ENCODE measurements at regions not wholly inside any gene's neighbourhood (a gene's known extent, or its start where the extent isn't known, plus 50 kb on each side); places are given as distances from the start of the nearest gene placed in this dataset.

DNA sequence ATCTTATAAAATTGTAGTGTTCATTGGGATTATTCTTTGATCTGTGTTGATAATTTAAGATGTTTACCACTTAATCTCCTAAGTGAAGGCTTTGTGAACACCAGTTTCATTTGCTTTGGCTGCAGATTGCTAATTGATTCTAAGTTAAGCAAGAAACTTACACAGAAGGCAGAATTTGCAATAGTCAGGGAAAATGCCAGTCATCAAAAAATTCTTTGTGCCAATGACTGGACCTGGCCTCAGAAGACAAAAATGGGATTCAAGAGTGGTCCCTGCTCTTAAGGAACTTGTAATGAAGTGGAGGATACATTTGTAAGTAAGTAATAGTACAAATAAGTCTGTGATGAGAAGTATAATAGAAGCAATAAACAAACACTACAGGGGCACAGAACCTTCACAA is 63.3 kb upstream of the EXOC2 start:
- no peak for DNase-seq (ENCODE audit: insufficient read length, low spot score, missing footprints)

GRCh38 chr6:754202-754601 is 61.3 kb upstream of the EXOC2 start:
- Histone ChIP-seq H3K9me3 (ENCODE audit: low read depth, low read length) (no peaks in the 10 kb centered on the region), H3K36me3 (ENCODE audit: insufficient read depth, low read length) (no peaks in the 10 kb centered on the region), H3K4me1 (ENCODE audit: insufficient read depth, low read length) (no peaks in the 10 kb centered on the region), H2AFZ (ENCODE audit: low read length) (no peak overlapping the region), H3K27ac (ENCODE audit: low read depth, low read length) (no peak overlapping the region), H3K4me2 (ENCODE audit: insufficient read depth, low read length) (no peak overlapping the region), H4K20me1 (ENCODE audit: insufficient read depth, low read length) (no peaks in the 10 kb centered on the region), H3K27me3 (ENCODE audit: insufficient read depth, low read length) (no peaks in the 10 kb centered on the region), H3K79me2 (ENCODE audit: insufficient read depth, low read length) (no peaks in the 10 kb centered on the region), H3K4me3 (ENCODE audit: insufficient read depth, low read length) (no peak overlapping the region)
- DNase-seq (ENCODE audit: insufficient read length, low spot score, missing footprints), result no peak
- no peak for TF ChIP-seq CTCF (IDR thresholded peaks at IDR 0.05; ENCODE audit: extremely low read depth, low read depth, low read length)

More for the DNA sequence above, 63.3 kb upstream of the EXOC2 start:
- Histone ChIP-seq H3K9me3 (ENCODE audit: low read depth, low read length) (no peaks in the 10 kb centered on the region), H3K4me2 (ENCODE audit: insufficient read depth, low read length) (no peak overlapping the region), H3K4me3 (ENCODE audit: insufficient read depth, low read length) (no peak overlapping the region), H3K27me3 (ENCODE audit: insufficient read depth, low read length) (no peaks in the 10 kb centered on the region), H3K36me3 (ENCODE audit: insufficient read depth, low read length) (no peaks in the 10 kb centered on the region), H2AFZ (ENCODE audit: low read length) (no peak overlapping the region), H3K4me1 (ENCODE audit: insufficient read depth, low read length) (no peaks in the 10 kb centered on the region), H4K20me1 (ENCODE audit: insufficient read depth, low read length) (no peaks in the 10 kb centered on the region), H3K27ac (ENCODE audit: low read depth, low read length) (no peak overlapping the region), H3K79me2 (ENCODE audit: insufficient read depth, low read length) (no peaks in the 10 kb centered on the region)
- no peak for TF ChIP-seq CTCF (IDR thresholded peaks at IDR 0.05; ENCODE audit: extremely low read depth, low read depth, low read length)

GRCh38 chr6:753486-753885 is 60.5 kb upstream of the EXOC2 start:
- H3K36me3 ChIP-seq (ENCODE audit: insufficient read depth, low read length), result no peaks in the 10 kb centered on the region
- no peaks in the 10 kb centered on the region for H3K4me1 ChIP-seq (ENCODE audit: insufficient read depth, low read length)
- no peak overlapping the region for H3K27ac ChIP-seq (ENCODE audit: low read depth, low read length)
- no peak for DNase-seq (ENCODE audit: insufficient read length, low spot score, missing footprints)
- no peak for TF ChIP-seq CTCF (IDR thresholded peaks at IDR 0.05; ENCODE audit: extremely low read depth, low read depth, low read length)
- no peaks in the 10 kb centered on the region for H3K79me2 ChIP-seq (ENCODE audit: insufficient read depth, low read length)
- no peaks in the 10 kb centered on the region for H3K27me3 ChIP-seq (ENCODE audit: insufficient read depth, low read length)
- no peak overlapping the region for H3K4me3 ChIP-seq (ENCODE audit: insufficient read depth, low read length)
- no peak overlapping the region for H3K4me2 ChIP-seq (ENCODE audit: insufficient read depth, low read length)
- no peak overlapping the region for H2AFZ ChIP-seq (ENCODE audit: low read length)
- no peaks in the 10 kb centered on the region for H4K20me1 ChIP-seq (ENCODE audit: insufficient read depth, low read length)
- H3K9me3 ChIP-seq (ENCODE audit: low read depth, low read length), result no peaks in the 10 kb centered on the region

DNA sequence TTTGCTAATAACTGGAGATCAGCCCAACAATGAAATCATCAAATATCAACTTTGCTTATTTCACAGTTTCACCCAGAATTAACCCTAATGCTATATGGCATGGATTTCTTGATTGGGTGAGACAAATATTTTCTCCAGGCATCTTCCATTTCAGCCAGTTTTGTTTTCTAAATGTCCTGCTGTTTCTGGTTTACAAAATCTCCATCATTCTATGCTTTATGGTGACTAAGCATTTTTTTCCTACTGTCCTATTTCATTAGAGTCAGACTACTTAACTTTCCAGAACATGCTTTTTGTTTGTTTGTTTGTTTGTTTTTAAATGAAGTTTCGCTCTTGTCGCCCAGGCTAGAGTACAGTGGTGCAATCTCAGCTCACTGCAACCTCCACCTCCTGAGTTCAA is 59.5 kb upstream of the EXOC2 start:
- no peak for TF ChIP-seq CTCF (IDR thresholded peaks at IDR 0.05; ENCODE audit: extremely low read depth, low read depth, low read length)
- Histone ChIP-seq H3K4me3 (ENCODE audit: insufficient read depth, low read length) (no peak overlapping the region), H4K20me1 (ENCODE audit: insufficient read depth, low read length) (no peaks in the 10 kb centered on the region), H3K27ac (ENCODE audit: low read depth, low read length) (no peak overlapping the region), H3K79me2 (ENCODE audit: insufficient read depth, low read length) (no peaks in the 10 kb centered on the region), H3K36me3 (ENCODE audit: insufficient read depth, low read length) (no peaks in the 10 kb centered on the region), H3K9me3 (ENCODE audit: low read depth, low read length) (no peaks in the 10 kb centered on the region), H3K4me2 (ENCODE audit: insufficient read depth, low read length) (no peak overlapping the region), H3K27me3 (ENCODE audit: insufficient read depth, low read length) (no peaks in the 10 kb centered on the region), H2AFZ (ENCODE audit: low read length) (no peak overlapping the region), H3K4me1 (ENCODE audit: insufficient read depth, low read length) (no peaks in the 10 kb centered on the region)
- DNase-seq (ENCODE audit: insufficient read length, low spot score, missing footprints), result no peak

All from osteoblast (primary cell).